Loucy (cell line): ENCODE measurements at regions not wholly inside any gene's neighbourhood (a gene's known extent, or its start where the extent isn't known, plus 50 kb on each side); places are given as distances from the start of the nearest gene placed in this dataset.

Experiments
- CTCF ChIP-seq: fragments of 200-600 bp; sonication (generic); conservative IDR thresholded peaks from 2 replicates; pipeline ENCODE4 v1.5.1; 2014; ENCODE audit warnings: mild to moderate bottlenecking, antibody characterized with exemption, low read length
- EZH2phosphoT487 ChIP-seq: fragments of 200-600 bp; IDR thresholded peaks from 2 replicates; pipeline ENCODE4 v1.6.1; 2018; ENCODE audit warnings: antibody characterized with exemption, mild to moderate bottlenecking, moderate library complexity, borderline replicate concordance

- TF ChIP-seq CTCF (no peak), EZH2phosphoT487 (no peak)
Observed at GRCh38 chr2:126963390-126963789, 64.7 kb downstream of the TEX51 start.
